ENCODE measurements at regions not wholly inside any gene's neighbourhood (a gene's known extent, or its start where the extent isn't known, plus 50 kb on each side); places are given as distances from the start of the nearest gene placed in this dataset.

- no peaks in the 10 kb centered on the region for H3K36me3 ChIP-seq (ENCODE audit: control insufficient read depth in 2 of 2, insufficient read depth in 2 of 2, low read length in 1 of 2)
- no peak for FAIRE-seq
- TF ChIP-seq SMAD5 (IDR thresholded peaks at IDR 0.05; ENCODE audit: low read depth) (no peak), PAX8 (IDR thresholded peaks at IDR 0.05) (no peak), ZSCAN29 (IDR thresholded peaks at IDR 0.05) (no peak), SUZ12 (IDR thresholded peaks at IDR 0.05; ENCODE audit: unreplicated experiment) (no peak), MEF2A (IDR thresholded peaks at IDR 0.05; ENCODE audit: insufficient read depth, low read depth, low read length) (no peak), DPF2 (IDR thresholded peaks at IDR 0.05) (no peak), HSF1 (IDR thresholded peaks at IDR 0.05; ENCODE audit: low read depth, low read length) (no peak), PKNOX1 (IDR thresholded peaks at IDR 0.05) (no peak), ZBED1 (IDR thresholded peaks at IDR 0.05; ENCODE audit: borderline replicate concordance) (no peak), SIX5 (IDR thresholded peaks at IDR 0.05; ENCODE audit: low read depth, low read length, severe bottlenecking) (no peak), TCF7 (IDR thresholded peaks at IDR 0.05; ENCODE audit: borderline replicate concordance) (no peak), MLLT1 (IDR thresholded peaks at IDR 0.05) (no peak), HCFC1 (IDR thresholded peaks at IDR 0.05; ENCODE audit: low read length) (no peak), SKIL (IDR thresholded peaks at IDR 0.05; ENCODE audit: low read depth, poor library complexity, severe bottlenecking) (no peak), SMAD1 (IDR thresholded peaks at IDR 0.05; ENCODE audit: low read depth, partially characterized antibody) (no peak)
- no TSS peak for BruUV-seq (replicated peaks)
- ATAC-seq, result no peak
- POLR2A ChIA-PET, result no interaction called here
- in situ Hi-C loops (cut with MboI) (no loop called here), intact Hi-C loops (cut with micrococcal nuclease; ENCODE audit: unreplicated experiment) (no loop called here)
- H3K79me2 ChIP-seq (ENCODE audit: control insufficient read depth, insufficient read depth, low read length), result no peaks in the 10 kb centered on the region
- no peak overlapping the region for H3K27ac ChIP-seq (ENCODE audit: control insufficient read depth, insufficient read depth)
- no peak overlapping the region for H3K9ac ChIP-seq (ENCODE audit: control insufficient read depth, insufficient read depth, low read length)
- H3K27me3 ChIP-seq (replicated peaks in 1 of 2; ENCODE audit: control insufficient read depth in 2 of 2, insufficient read depth in 2 of 2, low read length in 1 of 2), result no peaks in the 10 kb centered on the region
- H3K4me2 ChIP-seq (ENCODE audit: control insufficient read depth, insufficient read depth), result no peak overlapping the region
- no peak for DNase-seq (ENCODE audit: low read depth, low spot score)
- no peaks in the 10 kb centered on the region for H4K20me1 ChIP-seq (ENCODE audit: control insufficient read depth, insufficient read depth)
- 68% methylated on average over 4 of the region's 4 CpGs for WGBS (ENCODE audit: insufficient coverage, insufficient replicate concordance, low lambda C conversion rate, missing lambda C conversion rate)
- CTCF ChIA-PET, result no interaction called here
- H2AFZ ChIP-seq (ENCODE audit: control insufficient read depth, low read depth, low read length), result no peak overlapping the region
- SMC1A ChIA-PET (ENCODE audit: uncharacterized antibody, unreplicated experiment), result no interaction called here
- H3K4me1 ChIP-seq (ENCODE audit: control insufficient read depth, insufficient read depth, low read length), result no peaks in the 10 kb centered on the region
- no peak overlapping the region for H3K4me3 ChIP-seq
- RAD21 ChIA-PET (ENCODE audit: unreplicated experiment), result no interaction called here
- H3K9me3 ChIP-seq (replicated peaks; ENCODE audit: control insufficient read depth, insufficient read depth, low read length), result no peaks in the 10 kb centered on the region; the same call in 2 of the 3 replicates
Observed at GRCh38 chr2:239634769-239635168, 233.9 kb upstream of the HDAC4 start.

All from GM12878 (cell line).